ENCODE measurements at regions not wholly inside any gene's neighbourhood (a gene's known extent, or its start where the extent isn't known, plus 50 kb on each side); places are given as distances from the start of the nearest gene placed in this dataset.

- no peaks in the 10 kb centered on the region for H3K9me3 ChIP-seq (ENCODE audit: control insufficient read depth in 2 of 2, insufficient read depth in 1 of 2, low read depth in 1 of 2, low read length in 1 of 2)
- H3K4me1 ChIP-seq (ENCODE audit: control insufficient read depth in 2 of 2, insufficient read depth in 2 of 2, low read length in 1 of 2) = no peaks in the 10 kb centered on the region
- no peaks in the 10 kb centered on the region for H3K36me3 ChIP-seq (ENCODE audit: control insufficient read depth in 2 of 2, insufficient read depth in 2 of 2, low read length in 1 of 2)
- no peak overlapping the region for H3K27ac ChIP-seq (ENCODE audit: low read depth in 2 of 2, low read length in 1 of 2)
- H3K4me3 ChIP-seq (ENCODE audit: low read depth in 1 of 2, low read length in 2 of 2) = no peak overlapping the region
- 65 to 66% methylated on average over 3 of the region's 3 CpGs for WGBS, 2 donors
- H3K27me3 ChIP-seq (ENCODE audit: control insufficient read depth in 1 of 2, insufficient read depth in 2 of 2, low read length in 2 of 2) = no peaks in the 10 kb centered on the region
Measured at GRCh38 chr4:31088600-31089230, 368.5 kb downstream of the PCDH7 start.

DNA sequence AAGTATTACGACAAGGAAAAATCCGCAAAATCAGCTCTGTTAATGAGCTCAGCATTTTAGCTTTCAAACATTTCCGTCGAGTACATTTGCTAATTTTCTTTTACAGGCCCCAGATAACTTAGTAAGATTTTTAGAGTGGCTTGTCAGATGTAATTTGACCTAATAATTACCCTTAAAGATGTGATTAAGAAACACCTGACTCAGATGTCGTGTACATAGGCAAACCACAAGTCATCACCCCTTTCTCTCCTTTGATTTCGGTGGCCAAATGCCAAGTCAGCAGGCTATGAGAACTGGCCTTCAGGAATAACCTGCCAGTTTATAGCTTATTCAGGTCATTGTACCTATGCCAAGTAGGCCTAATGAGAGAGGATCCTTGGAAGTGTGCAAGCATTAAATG, 369.6 kb downstream of the PCDH7 start:
- Histone ChIP-seq H3K9me3 (ENCODE audit: control insufficient read depth in 2 of 2, insufficient read depth in 1 of 2, low read depth in 1 of 2, low read length in 1 of 2) (no peaks in the 10 kb centered on the region), H3K4me1 (ENCODE audit: control insufficient read depth in 2 of 2, insufficient read depth in 2 of 2, low read length in 1 of 2) (no peaks in the 10 kb centered on the region), H3K27ac (ENCODE audit: low read depth in 2 of 2, low read length in 1 of 2) (no peak overlapping the region), H3K4me3 (ENCODE audit: low read depth in 1 of 2, low read length in 2 of 2) (no peak overlapping the region), H3K27me3 (ENCODE audit: control insufficient read depth in 1 of 2, insufficient read depth in 2 of 2, low read length in 2 of 2) (no peaks in the 10 kb centered on the region), H3K36me3 (ENCODE audit: control insufficient read depth in 2 of 2, insufficient read depth in 2 of 2, low read length in 1 of 2) (no peaks in the 10 kb centered on the region)
- 66 to 79% methylated on average over 6 of the region's 6 CpGs for WGBS, 2 donors

- WGBS, 2 donors = 65 to 68% methylated on average over 2 of the region's 2 CpGs
- H3K27me3 ChIP-seq (ENCODE audit: control insufficient read depth in 1 of 2, insufficient read depth in 2 of 2, low read length in 2 of 2) = no peaks in the 10 kb centered on the region
- no peaks in the 10 kb centered on the region for H3K9me3 ChIP-seq (ENCODE audit: control insufficient read depth in 2 of 2, insufficient read depth in 1 of 2, low read depth in 1 of 2, low read length in 1 of 2)
- peaks cover 0 to 3% of the 10 kb centered on the region in 2 donors for H3K4me1 ChIP-seq (ENCODE audit: control insufficient read depth in 2 of 2, insufficient read depth in 2 of 2, low read length in 1 of 2)
- no peak overlapping the region for H3K27ac ChIP-seq (ENCODE audit: low read depth in 2 of 2, low read length in 1 of 2)
- H3K36me3 ChIP-seq (ENCODE audit: control insufficient read depth in 2 of 2, insufficient read depth in 2 of 2, low read length in 1 of 2) = no peaks in the 10 kb centered on the region
- no peak overlapping the region for H3K4me3 ChIP-seq (ENCODE audit: low read depth in 1 of 2, low read length in 2 of 2)
Measured at GRCh38 chr4:31094474-31094873, 374.3 kb downstream of the PCDH7 start.

DNA sequence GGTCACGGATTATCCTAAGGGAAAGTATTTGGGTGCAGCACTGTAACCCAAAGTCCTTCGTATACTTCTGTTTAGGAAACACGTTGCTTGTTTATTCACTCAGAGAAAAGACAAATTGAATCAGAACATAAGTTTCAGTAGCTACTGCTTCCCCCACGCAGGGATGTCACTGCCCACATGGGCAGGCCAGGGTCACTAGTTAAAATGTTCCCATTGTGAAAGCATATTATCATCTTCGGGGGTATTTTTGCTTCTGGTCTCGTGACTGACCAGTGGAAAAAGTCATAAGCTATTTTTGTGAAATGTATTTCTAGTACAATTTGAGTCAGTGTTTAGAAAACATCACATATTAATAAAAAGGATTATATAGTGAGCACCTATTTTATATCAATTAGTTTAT, 377.8 kb downstream of the PCDH7 start:
- Histone ChIP-seq H3K4me3 (ENCODE audit: low read depth in 1 of 2, low read length in 2 of 2) (no peak overlapping the region), H3K36me3 (ENCODE audit: control insufficient read depth in 2 of 2, insufficient read depth in 2 of 2, low read length in 1 of 2) (no peaks in the 10 kb centered on the region), H3K27ac (ENCODE audit: low read depth in 2 of 2, low read length in 1 of 2) (no peak overlapping the region), H3K4me1 (ENCODE audit: control insufficient read depth in 2 of 2, insufficient read depth in 2 of 2, low read length in 1 of 2) (peaks cover 0 to 3% of the 10 kb centered on the region in 2 donors), H3K9me3 (ENCODE audit: control insufficient read depth in 2 of 2, insufficient read depth in 1 of 2, low read depth in 1 of 2, low read length in 1 of 2) (no peaks in the 10 kb centered on the region), H3K27me3 (ENCODE audit: control insufficient read depth in 1 of 2, insufficient read depth in 2 of 2, low read length in 2 of 2) (no peaks in the 10 kb centered on the region)
- WGBS, 2 donors = 76 to 80% methylated on average over 6 of the region's 6 CpGs

DNA sequence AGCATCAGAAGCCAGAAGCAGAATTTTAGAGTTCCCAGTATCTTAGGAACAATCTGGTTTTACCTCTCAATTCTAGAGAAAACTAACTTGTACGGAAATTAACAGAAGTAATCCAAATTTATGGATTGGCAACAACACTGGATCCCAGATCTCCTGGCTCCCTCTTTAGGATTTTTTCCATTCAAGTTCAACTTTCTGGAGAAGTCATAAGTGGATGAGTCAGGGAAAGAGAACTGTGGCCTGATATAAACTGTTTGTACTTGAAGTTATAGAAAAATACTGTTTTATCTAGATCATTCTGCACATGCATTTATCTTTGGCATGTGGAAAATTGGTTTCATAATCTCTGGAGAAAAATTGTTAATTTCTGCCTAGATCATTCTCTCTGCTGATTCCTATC, 380.4 kb downstream of the PCDH7 start:
- H3K4me3 ChIP-seq (ENCODE audit: low read depth in 1 of 2, low read length in 2 of 2) = no peak overlapping the region
- H3K27me3 ChIP-seq (ENCODE audit: control insufficient read depth in 1 of 2, insufficient read depth in 2 of 2, low read length in 2 of 2) = no peaks in the 10 kb centered on the region
- H3K27ac ChIP-seq (ENCODE audit: low read depth in 2 of 2, low read length in 1 of 2) = no peak overlapping the region
- 61 to 62% methylated on average over 1 of the region's 1 CpG for WGBS, 2 donors
- no peaks in the 10 kb centered on the region for H3K9me3 ChIP-seq (ENCODE audit: control insufficient read depth in 2 of 2, insufficient read depth in 1 of 2, low read depth in 1 of 2, low read length in 1 of 2)
- peaks cover 0 to 3% of the 10 kb centered on the region in 2 donors for H3K4me1 ChIP-seq (ENCODE audit: control insufficient read depth in 2 of 2, insufficient read depth in 2 of 2, low read length in 1 of 2)
- H3K36me3 ChIP-seq (ENCODE audit: control insufficient read depth in 2 of 2, insufficient read depth in 2 of 2, low read length in 1 of 2) = no peaks in the 10 kb centered on the region

DNA sequence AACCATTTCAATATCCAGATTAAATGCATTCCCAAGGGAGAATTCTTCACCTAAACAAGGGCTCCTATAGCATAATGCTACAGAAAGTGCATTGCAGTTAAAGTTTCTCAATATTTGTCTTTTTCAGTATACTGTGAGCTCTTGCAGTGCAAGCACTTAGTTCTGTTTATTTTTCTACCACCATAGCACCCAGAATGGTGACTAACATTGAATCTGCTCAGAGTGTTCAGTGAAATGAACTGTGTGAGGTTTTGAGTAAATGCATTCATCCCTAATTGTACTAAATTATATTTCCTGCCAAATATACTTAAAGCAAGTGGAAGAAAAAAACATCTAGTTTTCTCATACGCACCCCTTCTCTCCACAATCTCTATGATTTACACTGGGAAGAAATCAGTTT, 383.9 kb downstream of the PCDH7 start:
- 67 to 76% methylated on average over 1 of the region's 1 CpG for WGBS, 2 donors

GRCh38 chr4:31104577-31104976, 384.4 kb downstream of the PCDH7 start:
- no peaks in the 10 kb centered on the region for H3K4me1 ChIP-seq (ENCODE audit: control insufficient read depth in 2 of 2, insufficient read depth in 2 of 2, low read length in 1 of 2)
- no peaks in the 10 kb centered on the region for H3K27me3 ChIP-seq (ENCODE audit: control insufficient read depth in 1 of 2, insufficient read depth in 2 of 2, low read length in 2 of 2)
- no peak overlapping the region for H3K27ac ChIP-seq (ENCODE audit: low read depth in 2 of 2, low read length in 1 of 2)
- H3K36me3 ChIP-seq (ENCODE audit: control insufficient read depth in 2 of 2, insufficient read depth in 2 of 2, low read length in 1 of 2) = no peaks in the 10 kb centered on the region
- 62 to 65% methylated on average over 3 of the region's 3 CpGs for WGBS, 2 donors
- no peaks in the 10 kb centered on the region for H3K9me3 ChIP-seq (ENCODE audit: control insufficient read depth in 2 of 2, insufficient read depth in 1 of 2, low read depth in 1 of 2, low read length in 1 of 2)
- H3K4me3 ChIP-seq (ENCODE audit: low read depth in 1 of 2, low read length in 2 of 2) = no peak overlapping the region

More for the DNA sequence above, 383.9 kb downstream of the PCDH7 start:
- Histone ChIP-seq H3K4me3 (ENCODE audit: low read depth in 1 of 2, low read length in 2 of 2) (no peak overlapping the region), H3K36me3 (ENCODE audit: control insufficient read depth in 2 of 2, insufficient read depth in 2 of 2, low read length in 1 of 2) (no peaks in the 10 kb centered on the region), H3K9me3 (ENCODE audit: control insufficient read depth in 2 of 2, insufficient read depth in 1 of 2, low read depth in 1 of 2, low read length in 1 of 2) (no peaks in the 10 kb centered on the region), H3K27ac (ENCODE audit: low read depth in 2 of 2, low read length in 1 of 2) (no peak overlapping the region), H3K27me3 (ENCODE audit: control insufficient read depth in 1 of 2, insufficient read depth in 2 of 2, low read length in 2 of 2) (no peaks in the 10 kb centered on the region), H3K4me1 (ENCODE audit: control insufficient read depth in 2 of 2, insufficient read depth in 2 of 2, low read length in 1 of 2) (peaks cover 0 to 1% of the 10 kb centered on the region in 2 donors)

DNA sequence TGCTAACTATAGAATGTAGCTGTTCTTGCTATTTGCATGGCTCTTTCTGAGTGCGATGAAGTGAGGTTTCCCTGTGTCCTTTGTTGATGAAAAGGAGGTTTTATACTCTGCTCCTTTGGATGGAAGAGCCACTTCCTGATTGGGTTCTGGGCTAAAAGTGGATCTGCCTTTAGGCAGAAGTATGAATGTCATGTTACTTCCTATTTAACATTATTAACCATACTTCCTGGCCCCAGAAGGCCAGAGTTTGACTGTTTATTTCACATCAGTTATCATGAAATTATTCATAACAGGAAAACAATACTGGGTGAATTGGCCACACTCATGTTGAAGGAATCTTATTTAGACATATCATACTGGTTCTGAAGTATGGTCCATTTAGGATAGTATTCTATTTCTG, 386.2 kb downstream of the PCDH7 start:
- Histone ChIP-seq H3K4me3 (ENCODE audit: low read depth in 1 of 2, low read length in 2 of 2) (no peak overlapping the region), H3K27ac (ENCODE audit: low read depth in 2 of 2, low read length in 1 of 2) (no peak overlapping the region), H3K4me1 (ENCODE audit: control insufficient read depth in 2 of 2, insufficient read depth in 2 of 2, low read length in 1 of 2) (no peaks in the 10 kb centered on the region), H3K36me3 (ENCODE audit: control insufficient read depth in 2 of 2, insufficient read depth in 2 of 2, low read length in 1 of 2) (no peaks in the 10 kb centered on the region), H3K9me3 (ENCODE audit: control insufficient read depth in 2 of 2, insufficient read depth in 1 of 2, low read depth in 1 of 2, low read length in 1 of 2) (no peaks in the 10 kb centered on the region), H3K27me3 (ENCODE audit: control insufficient read depth in 1 of 2, insufficient read depth in 2 of 2, low read length in 2 of 2) (no peaks in the 10 kb centered on the region)
- WGBS, 2 donors = 78% methylated on average over 1 of the region's 1 CpG

DNA sequence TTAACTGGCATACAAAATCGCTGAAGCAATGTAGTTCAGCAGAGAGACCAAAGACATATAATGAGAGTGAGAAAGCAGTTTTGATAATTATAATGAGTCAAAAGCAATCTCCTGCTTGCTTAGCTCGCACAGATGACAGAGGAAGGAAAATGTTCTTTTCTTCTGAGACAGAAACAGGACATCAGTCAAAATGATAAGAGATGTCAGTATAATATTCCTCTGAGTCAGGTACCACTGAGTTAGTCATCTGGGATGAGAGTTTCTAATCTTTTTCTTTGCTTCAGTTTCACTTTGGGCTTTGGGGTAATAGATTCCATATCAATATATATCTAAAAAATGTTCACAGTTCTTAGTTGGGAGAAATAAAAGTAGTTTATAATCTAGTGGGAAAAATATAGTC, 387.2 kb downstream of the PCDH7 start:
- no peaks in the 10 kb centered on the region for H3K9me3 ChIP-seq (ENCODE audit: control insufficient read depth in 2 of 2, insufficient read depth in 1 of 2, low read depth in 1 of 2, low read length in 1 of 2)
- H3K27me3 ChIP-seq (ENCODE audit: control insufficient read depth in 1 of 2, insufficient read depth in 2 of 2, low read length in 2 of 2) = no peaks in the 10 kb centered on the region
- H3K4me1 ChIP-seq (ENCODE audit: control insufficient read depth in 2 of 2, insufficient read depth in 2 of 2, low read length in 1 of 2) = no peaks in the 10 kb centered on the region
- no peak overlapping the region for H3K27ac ChIP-seq (ENCODE audit: low read depth in 2 of 2, low read length in 1 of 2)
- no peaks in the 10 kb centered on the region for H3K36me3 ChIP-seq (ENCODE audit: control insufficient read depth in 2 of 2, insufficient read depth in 2 of 2, low read length in 1 of 2)
- no peak overlapping the region for H3K4me3 ChIP-seq (ENCODE audit: low read depth in 1 of 2, low read length in 2 of 2)
- 71 to 82% methylated on average over 2 of the region's 2 CpGs for WGBS, 2 donors

DNA sequence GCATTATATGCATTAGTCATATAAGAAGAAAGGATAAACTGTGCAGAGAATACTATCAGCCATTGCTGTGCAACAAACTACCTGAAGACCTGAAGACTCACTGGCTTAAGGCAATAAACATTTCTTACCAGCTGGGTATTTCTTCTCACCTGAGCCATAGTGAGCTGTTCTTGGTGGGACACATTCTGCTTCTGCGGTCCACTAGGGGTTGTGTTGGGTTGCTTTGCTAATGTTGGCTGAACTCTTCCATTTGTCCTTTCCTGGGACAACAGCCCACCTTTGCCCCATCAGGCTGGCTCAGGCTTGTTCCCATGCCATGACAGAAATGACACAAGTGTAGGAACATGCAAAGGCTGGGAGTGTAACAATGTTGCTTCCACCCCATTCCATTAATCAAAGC, 388.6 kb downstream of the PCDH7 start:
- no peaks in the 10 kb centered on the region for H3K4me1 ChIP-seq (ENCODE audit: control insufficient read depth in 2 of 2, insufficient read depth in 2 of 2, low read length in 1 of 2)
- 96 to 100% methylated on average over 1 of the region's 1 CpG for WGBS, 2 donors
- H3K4me3 ChIP-seq (ENCODE audit: low read depth in 1 of 2, low read length in 2 of 2) = no peak overlapping the region
- no peak overlapping the region for H3K27ac ChIP-seq (ENCODE audit: low read depth in 2 of 2, low read length in 1 of 2)
- H3K9me3 ChIP-seq (ENCODE audit: control insufficient read depth in 2 of 2, insufficient read depth in 1 of 2, low read depth in 1 of 2, low read length in 1 of 2) = no peaks in the 10 kb centered on the region
- H3K36me3 ChIP-seq (ENCODE audit: control insufficient read depth in 2 of 2, insufficient read depth in 2 of 2, low read length in 1 of 2) = no peaks in the 10 kb centered on the region
- no peaks in the 10 kb centered on the region for H3K27me3 ChIP-seq (ENCODE audit: control insufficient read depth in 1 of 2, insufficient read depth in 2 of 2, low read length in 2 of 2)

Measured in esophagus (tissue), 2 donors.